ENCODE measurements at regions not wholly inside any gene's neighbourhood (a gene's known extent, or its start where the extent isn't known, plus 50 kb on each side); places are given as distances from the start of the nearest gene placed in this dataset.
"Not testable (repeated sequence)": the region's sequence is repeated elsewhere in the genome, so short reads cannot be mapped to it uniquely, and the experiment has no call there.

GRCh38 chr20:40899344-40899743 lies 129.3 kb upstream of the TOP1 start:
- DNase-seq (ENCODE audit: unreplicated experiment): no peak
- no peaks in the 10 kb centered on the region for H3K36me3 Mint-ChIP-seq (ENCODE audit: insufficient read depth, unreplicated experiment)
- no TSS peak for BruUV-seq (replicated peaks)
- intact Hi-C loops (cut with micrococcal nuclease): no loop called here
- ChIA-PET POLR2A (no interaction called here), CTCF (interaction anchor here (0.7 to 1.3 kb wide), 2 partner anchors 30 to 1630 kb away, joined by 3 read pairs; no protein-coding TSS in a partner anchor)
- H3K27me3 Mint-ChIP-seq (ENCODE audit: insufficient read depth, unreplicated experiment): no peaks in the 10 kb centered on the region
- no peaks in the 10 kb centered on the region for H3K9me3 Mint-ChIP-seq (ENCODE audit: unreplicated experiment)
- H3K4me1 Mint-ChIP-seq (ENCODE audit: insufficient read depth, unreplicated experiment): no peaks in the 10 kb centered on the region
- no peak overlapping the region for H3K4me3 Mint-ChIP-seq (ENCODE audit: unreplicated experiment)
- no peak for TF ChIP-seq CTCF (IDR thresholded peaks at IDR 0.05; ENCODE audit: unreplicated experiment)
- H3K27ac Mint-ChIP-seq (ENCODE audit: low read depth, unreplicated experiment): no peak overlapping the region

GRCh38 chr20:40900666-40901215 lies 127.9 kb upstream of the TOP1 start:
- no TSS peak for BruUV-seq (replicated peaks)
- Mint-ChIP-seq H3K4me1 (ENCODE audit: insufficient read depth, unreplicated experiment) (no peaks in the 10 kb centered on the region), H3K36me3 (ENCODE audit: insufficient read depth, unreplicated experiment) (no peaks in the 10 kb centered on the region), H3K9me3 (ENCODE audit: unreplicated experiment) (no peaks in the 10 kb centered on the region), H3K27me3 (ENCODE audit: insufficient read depth, unreplicated experiment) (no peaks in the 10 kb centered on the region), H3K27ac (ENCODE audit: low read depth, unreplicated experiment) (no peak overlapping the region), H3K4me3 (ENCODE audit: unreplicated experiment) (no peak overlapping the region)
- intact Hi-C loops (cut with micrococcal nuclease): no loop called here
- POLR2A ChIA-PET: no interaction called here
- CTCF ChIA-PET: interaction anchor here (1.3 kb wide), 1 partner anchor 31 kb away, joined by 3 read pairs; no protein-coding TSS in a partner anchor
- DNase-seq (ENCODE audit: unreplicated experiment): no peak
- no peak for TF ChIP-seq CTCF (IDR thresholded peaks at IDR 0.05; ENCODE audit: unreplicated experiment)

GRCh38 chr20:40902661-40903060 lies 126.0 kb upstream of the TOP1 start:
- DNase-seq (ENCODE audit: unreplicated experiment): no peak

GRCh38 chr20:40908309-40908708 lies 120.3 kb upstream of the TOP1 start:
- Mint-ChIP-seq H3K27ac (ENCODE audit: low read depth, unreplicated experiment) (no peak overlapping the region), H3K4me1 (ENCODE audit: insufficient read depth, unreplicated experiment) (no peaks in the 10 kb centered on the region), H3K27me3 (ENCODE audit: insufficient read depth, unreplicated experiment) (no peaks in the 10 kb centered on the region), H3K36me3 (ENCODE audit: insufficient read depth, unreplicated experiment) (peaks cover 9% of the 10 kb centered on the region), H3K4me3 (ENCODE audit: unreplicated experiment) (no peak overlapping the region), H3K9me3 (ENCODE audit: unreplicated experiment) (no peaks in the 10 kb centered on the region)
- ChIA-PET CTCF (interaction anchor here (0.5 to 0.6 kb wide), 2 partner anchors 20 to 1646 kb away, joined by 3 read pairs; no protein-coding TSS in a partner anchor), POLR2A (no interaction called here)
- TF ChIP-seq CTCF (IDR thresholded peaks at IDR 0.05; ENCODE audit: unreplicated experiment): no peak
- no TSS peak for BruUV-seq (replicated peaks)
- DNase-seq (ENCODE audit: unreplicated experiment): no peak
- intact Hi-C loops (cut with micrococcal nuclease): no loop called here

More at GRCh38 chr20:40902661-40903060, 126.0 kb upstream of the TOP1 start:
- ChIA-PET POLR2A (no interaction called here), CTCF (no interaction called here)
- Mint-ChIP-seq H3K4me3 (ENCODE audit: unreplicated experiment) (no peak overlapping the region), H3K9me3 (ENCODE audit: unreplicated experiment) (no peaks in the 10 kb centered on the region), H3K27me3 (ENCODE audit: insufficient read depth, unreplicated experiment) (no peaks in the 10 kb centered on the region), H3K36me3 (ENCODE audit: insufficient read depth, unreplicated experiment) (no peaks in the 10 kb centered on the region), H3K27ac (ENCODE audit: low read depth, unreplicated experiment) (no peak overlapping the region), H3K4me1 (ENCODE audit: insufficient read depth, unreplicated experiment) (no peaks in the 10 kb centered on the region)
- BruUV-seq (replicated peaks): no TSS peak
- intact Hi-C loops (cut with micrococcal nuclease): no loop called here
- no peak for TF ChIP-seq CTCF (IDR thresholded peaks at IDR 0.05; ENCODE audit: unreplicated experiment)

GRCh38 chr20:40909489-40909888 lies 119.1 kb upstream of the TOP1 start:
- H3K4me3 Mint-ChIP-seq (ENCODE audit: unreplicated experiment); H3K27me3 Mint-ChIP-seq (ENCODE audit: insufficient read depth, unreplicated experiment); BruUV-seq (replicated peaks); DNase-seq (ENCODE audit: unreplicated experiment); intact Hi-C loops (cut with micrococcal nuclease); H3K9me3 Mint-ChIP-seq (ENCODE audit: unreplicated experiment); H3K4me1 Mint-ChIP-seq (ENCODE audit: insufficient read depth, unreplicated experiment); H3K27ac Mint-ChIP-seq (ENCODE audit: low read depth, unreplicated experiment); H3K36me3 Mint-ChIP-seq (ENCODE audit: insufficient read depth, unreplicated experiment): not testable (repeated sequence)
- POLR2A ChIA-PET: interaction anchor here (0.6 kb wide), 1 partner anchor 223 kb away, joined by 3 read pairs; no protein-coding TSS in a partner anchor
- CTCF ChIA-PET: interaction anchor here (0.7 to 0.8 kb wide), 2 partner anchors 56 to 218 kb away, joined by 3 read pairs; no protein-coding TSS in a partner anchor

GRCh38 chr20:40910436-40910835 lies 118.2 kb upstream of the TOP1 start:
- H3K27ac Mint-ChIP-seq (ENCODE audit: low read depth, unreplicated experiment); DNase-seq (ENCODE audit: unreplicated experiment); H3K4me1 Mint-ChIP-seq (ENCODE audit: insufficient read depth, unreplicated experiment); BruUV-seq (replicated peaks); H3K4me3 Mint-ChIP-seq (ENCODE audit: unreplicated experiment); intact Hi-C loops (cut with micrococcal nuclease); H3K27me3 Mint-ChIP-seq (ENCODE audit: insufficient read depth, unreplicated experiment); POLR2A ChIA-PET; H3K36me3 Mint-ChIP-seq (ENCODE audit: insufficient read depth, unreplicated experiment); H3K9me3 Mint-ChIP-seq (ENCODE audit: unreplicated experiment): not testable (repeated sequence)
- CTCF ChIA-PET: interaction anchor here (0.5 kb wide), 1 partner anchor 1848 kb away, joined by 3 read pairs; no protein-coding TSS in a partner anchor
